H1 (cell line): ENCODE measurements at regions not wholly inside any gene's neighbourhood (a gene's known extent, or its start where the extent isn't known, plus 50 kb on each side); places are given as distances from the start of the nearest gene placed in this dataset.

Experiments
- CHD2 ChIP-seq: IDR thresholded peaks from 2 replicates; pipeline ENCODE4 v1.6.1; 2012; ENCODE audit warnings: low read length, improper control_type of control experiment
- RAD21 ChIP-seq, 2 experiments: IDR thresholded peaks in 1 of 2; conservative IDR thresholded peaks in 1 of 2; 2 replicates each; pipeline ENCODE4 v1.6.1; 2011; ENCODE audit warnings: low read depth in 2 of 2, low read length in 2 of 2, improper control_type of control experiment in 1 of 2, inconsistent platforms in 1 of 2, mild to moderate bottlenecking in 1 of 2, moderate library complexity in 1 of 2
- TF ChIP-seq, protein P1 (sequence below), 3 experiments: IDR thresholded peaks; 1 replicate in 2 of 3; 2 replicates in 1 of 3; pipeline versions ENCODE4 v1.5.1 to v1.6.1; 2011; ENCODE audit warnings: low read length in 3 of 3, mild to moderate bottlenecking in 3 of 3, inconsistent platforms in 2 of 3, low read depth in 1 of 3, moderate library complexity in 1 of 3; ENCODE audit not compliant: insufficient read depth in 1 of 3; ENCODE audit errors: control extremely low read depth in 1 of 3

GRCh38 chr12:87760943-87761342 lies 268.3 kb downstream of the C12orf50 start:
- TF ChIP-seq, protein P1, sequence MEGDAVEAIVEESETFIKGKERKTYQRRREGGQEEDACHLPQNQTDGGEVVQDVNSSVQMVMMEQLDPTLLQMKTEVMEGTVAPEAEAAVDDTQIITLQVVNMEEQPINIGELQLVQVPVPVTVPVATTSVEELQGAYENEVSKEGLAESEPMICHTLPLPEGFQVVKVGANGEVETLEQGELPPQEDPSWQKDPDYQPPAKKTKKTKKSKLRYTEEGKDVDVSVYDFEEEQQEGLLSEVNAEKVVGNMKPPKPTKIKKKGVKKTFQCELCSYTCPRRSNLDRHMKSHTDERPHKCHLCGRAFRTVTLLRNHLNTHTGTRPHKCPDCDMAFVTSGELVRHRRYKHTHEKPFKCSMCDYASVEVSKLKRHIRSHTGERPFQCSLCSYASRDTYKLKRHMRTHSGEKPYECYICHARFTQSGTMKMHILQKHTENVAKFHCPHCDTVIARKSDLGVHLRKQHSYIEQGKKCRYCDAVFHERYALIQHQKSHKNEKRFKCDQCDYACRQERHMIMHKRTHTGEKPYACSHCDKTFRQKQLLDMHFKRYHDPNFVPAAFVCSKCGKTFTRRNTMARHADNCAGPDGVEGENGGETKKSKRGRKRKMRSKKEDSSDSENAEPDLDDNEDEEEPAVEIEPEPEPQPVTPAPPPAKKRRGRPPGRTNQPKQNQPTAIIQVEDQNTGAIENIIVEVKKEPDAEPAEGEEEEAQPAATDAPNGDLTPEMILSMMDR (IDR thresholded peaks at IDR 0.05; ENCODE audit: control extremely low read depth in 1 of 3, insufficient read depth in 1 of 3, low read depth in 1 of 3, low read length in 3 of 3): no peak
- no peak for TF ChIP-seq RAD21 (IDR thresholded peaks at IDR 0.05 in 1 of 2, conservative IDR thresholded peaks at IDR 0.05 in 1 of 2; ENCODE audit: low read depth in 2 of 2, low read length in 2 of 2)
- no peak for TF ChIP-seq CHD2
